Sigmoid colon (tissue), 4 donors: ENCODE measurements at regions not wholly inside any gene's neighbourhood (a gene's known extent, or its start where the extent isn't known, plus 50 kb on each side); places are given as distances from the start of the nearest gene placed in this dataset.

ENCODE experiments used
- CTCF ChIP-seq, 4 experiments: fragments of 450-650 bp in 3 of 4; fragments of 200-600 bp in 1 of 4; IDR thresholded peaks; one replicate each; pipeline ENCODE4 v1.5.1; 2016 to 2019; ENCODE audit warnings: antibody characterized with exemption in 4 of 4, mild to moderate bottlenecking in 3 of 4, moderate library complexity in 2 of 4
- EP300 ChIP-seq, 4 donors: sonication (generic); formaldehyde crosslinking; IDR thresholded peaks; one replicate each; pipeline ENCODE4 v1.6.1; 2017; ENCODE audit warnings: antibody characterized with exemption in 4 of 4
- POLR2A ChIP-seq, 2 donors: fragments of 450-650 bp; IDR thresholded peaks; one replicate each; pipeline ENCODE4 v1.6.1; 2016; ENCODE audit warnings: antibody characterized with exemption in 2 of 2, mild to moderate bottlenecking in 2 of 2, moderate library complexity in 2 of 2
- POLR2AphosphoS5 ChIP-seq, 4 donors: sonication (generic); formaldehyde crosslinking; IDR thresholded peaks; one replicate each; pipeline ENCODE4 v1.6.1; 2017; ENCODE audit warnings: antibody characterized with exemption in 4 of 4

- no peak for TF ChIP-seq CTCF (IDR thresholded peaks at IDR 0.05)
- TF ChIP-seq POLR2A (IDR thresholded peaks at IDR 0.05): no peak
- TF ChIP-seq POLR2AphosphoS5 (IDR thresholded peaks at IDR 0.05): no peak
- TF ChIP-seq EP300 (IDR thresholded peaks at IDR 0.05): no peak
Observed at GRCh38 chr1:101709721-101710120, 287.0 kb downstream of the OLFM3 start.
